Testis (tissue), 2 donors: ENCODE measurements at regions not wholly inside any gene's neighbourhood (a gene's known extent, or its start where the extent isn't known, plus 50 kb on each side); places are given as distances from the start of the nearest gene placed in this dataset.
"Not testable (repeated sequence)": the region's sequence is repeated elsewhere in the genome, so short reads cannot be mapped to it uniquely, and the experiment has no call there.

ENCODE experiments used
- DNase-seq: peaks from one replicate; pipeline ENCODE4 v3.0.0-alpha.2; 2019
- H3K27ac ChIP-seq, 2 donors: fragments of 200-600 bp; sonication (generic); one replicate each; pipeline ENCODE4 v1.5.1; 2019
- H3K27me3 ChIP-seq: fragments of 200-600 bp; sonication (generic); one replicate; pipeline ENCODE4 v1.5.1; 2019
- H3K36me3 ChIP-seq: fragments of 200-600 bp; sonication (generic); one replicate; pipeline ENCODE4 v1.5.1; 2017; ENCODE audit warnings: low read depth; ENCODE audit errors: missing control alignments
- H3K4me1 ChIP-seq: fragments of 200-600 bp; sonication (generic); one replicate; pipeline ENCODE4 v1.5.1; 2019
- H3K4me3 ChIP-seq, 2 donors: fragments of 200-600 bp; sonication (generic); one replicate each; pipeline ENCODE4 v1.5.1; 2017 to 2019
- H3K9me3 ChIP-seq: fragments of 200-600 bp; sonication (generic); one replicate; pipeline ENCODE4 v1.5.1; 2017
- CTCF ChIP-seq, 3 experiments: fragments of 450-650 bp in 2 of 3; fragments of 200-600 bp in 1 of 3; sonication (generic) in 1 of 3; IDR thresholded peaks; one replicate each; pipeline ENCODE4 v1.5.1; 2016 to 2019; ENCODE audit warnings: antibody characterized with exemption in 3 of 3, mild to moderate bottlenecking in 2 of 3, moderate library complexity in 1 of 3
- POLR2A ChIP-seq: fragments of 450-650 bp; IDR thresholded peaks from one replicate; pipeline ENCODE4 v1.6.1; 2017; ENCODE audit warnings: antibody characterized with exemption, mild to moderate bottlenecking, moderate library complexity
- WGBS, 2 donors: methylation state at CpG; one replicate each; pipeline ENCODE4 v1.1.5; 2018; 5-methylcytosine and 5-hydroxymethylcytosine counted together
- intact Hi-C: fragments of 100-400 bp; cut with DNase I; formaldehyde crosslinking; loops from one replicate; pipeline ENCODE4 v1.15.1; 2023; ENCODE audit warnings: low total_unique reads

- H3K9me3 ChIP-seq: no peaks in the 10 kb centered on the region
- intact Hi-C loops: no loop called here
- no peaks in the 10 kb centered on the region for H3K4me1 ChIP-seq
- DNase-seq: no peak
- no peak for TF ChIP-seq CTCF (IDR thresholded peaks at IDR 0.05)
- no peak for TF ChIP-seq POLR2A
- no peaks in the 10 kb centered on the region for H3K36me3 ChIP-seq
- WGBS, 2 donors: 89 to 99% methylated on average over 13 of the region's 13 CpGs
- no peaks in the 10 kb centered on the region for H3K27me3 ChIP-seq
- H3K27ac ChIP-seq: no peak overlapping the region
- no peak overlapping the region for H3K4me3 ChIP-seq
Observed at GRCh38 chr2:8598295-8599165, 83.3 kb upstream of the ID2 start.

- WGBS, 2 donors: 88 to 91% methylated on average over 17 to 24 of the region's 24 CpGs
- H3K27me3 ChIP-seq: no peaks in the 10 kb centered on the region
- no peak overlapping the region for H3K27ac ChIP-seq
- no peaks in the 10 kb centered on the region for H3K9me3 ChIP-seq
- intact Hi-C loops: no loop called here
- no peaks in the 10 kb centered on the region for H3K4me1 ChIP-seq
- no peak overlapping the region for H3K4me3 ChIP-seq
- TF ChIP-seq POLR2A (no peak), CTCF (IDR thresholded peaks at IDR 0.05) (no peak)
- DNase-seq: no peak
- no peaks in the 10 kb centered on the region for H3K36me3 ChIP-seq
Observed at GRCh38 chr2:8599421-8600242, 82.2 kb upstream of the ID2 start.

- H3K4me3 ChIP-seq: no peak overlapping the region
- intact Hi-C loops: no loop called here
- TF ChIP-seq POLR2A: no peak
- TF ChIP-seq CTCF (IDR thresholded peaks at IDR 0.05): no peak
- H3K27me3 ChIP-seq: no peaks in the 10 kb centered on the region
- H3K27ac ChIP-seq: no peak overlapping the region
- no peaks in the 10 kb centered on the region for H3K36me3 ChIP-seq
- 84 to 95% methylated on average over 13 to 14 of the region's 14 CpGs for WGBS, 2 donors
- no peak for DNase-seq
- no peaks in the 10 kb centered on the region for H3K4me1 ChIP-seq
- H3K9me3 ChIP-seq: no peaks in the 10 kb centered on the region
Observed at GRCh38 chr2:8600456-8600855, 81.4 kb upstream of the ID2 start.

GRCh38 chr2:8602809-8603208, 79.0 kb upstream of the ID2 start:
- no peaks in the 10 kb centered on the region for H3K27me3 ChIP-seq
- DNase-seq: no peak
- H3K27ac ChIP-seq: no peak overlapping the region
- H3K36me3 ChIP-seq: no peaks in the 10 kb centered on the region
- H3K4me1 ChIP-seq: no peaks in the 10 kb centered on the region
- no peak for TF ChIP-seq CTCF (IDR thresholded peaks at IDR 0.05)
- no peaks in the 10 kb centered on the region for H3K9me3 ChIP-seq
- no peak overlapping the region for H3K4me3 ChIP-seq
- intact Hi-C loops: no loop called here
- 86 to 91% methylated on average over 3 of the region's 3 CpGs for WGBS, 2 donors

- H3K27ac ChIP-seq, H3K4me1 ChIP-seq, H3K4me3 ChIP-seq, DNase-seq, intact Hi-C loops, H3K9me3 ChIP-seq, H3K27me3 ChIP-seq, H3K36me3 ChIP-seq: not testable (repeated sequence)
- WGBS, 2 donors: 92 to 97% methylated on average over 4 of the region's 4 CpGs
Observed at GRCh38 chr2:8603356-8603755, 78.5 kb upstream of the ID2 start.
